ENCODE measurements at regions not wholly inside any gene's neighbourhood (a gene's known extent, or its start where the extent isn't known, plus 50 kb on each side); places are given as distances from the start of the nearest gene placed in this dataset.

- TF ChIP-seq CTCF (IDR thresholded peaks at IDR 0.05) = no peak
- TF ChIP-seq POLR2A (IDR thresholded peaks at IDR 0.05) = no peak
These were observed 70.0 kb downstream of the CXCL12 start for GRCh38 chr10:44314802-44315460.
